Panc1 (cell line): ENCODE measurements at regions not wholly inside any gene's neighbourhood (a gene's known extent, or its start where the extent isn't known, plus 50 kb on each side); places are given as distances from the start of the nearest gene placed in this dataset.

Experiments used
- ATAC-seq: fragments of 200-7000 bp; cut with Tn5 transposase; 2 replicates; pipeline ENCODE4 v1.9.1; 2020; ENCODE audit warnings: mild to moderate bottlenecking, moderate library complexity
- BruUV-seq: library from RNA; stranded (reverse); fragments of 400-500 nt; replicated peaks from 2 replicates; lab custom pipeline; 2021; lab: Mats Ljungman, UMichigan
- CTCF ChIA-PET: fragments of 300-600 bp; sonication (Branson Sonifier 250); formaldehyde crosslinking; loops from one replicate; lab custom pipeline; 2022; ENCODE audit warnings: antibody characterized with exemption; lab: Charles Lee
- POLR2A ChIA-PET: fragments of 300-600 bp; sonication (Branson Sonifier 250); formaldehyde crosslinking; loops from one replicate; lab custom pipeline; 2022; ENCODE audit warnings: antibody characterized with exemption; lab: Charles Lee
- DNase-seq: peaks from one replicate; pipeline ENCODE4 v3.0.0-alpha.2; 2010; ENCODE audit warnings: low read depth, low spot score
- H3K27ac ChIP-seq: 2 replicates; pipeline ENCODE4 v1.5.1; 2011; ENCODE audit warnings: mild to moderate bottlenecking, low read length, inconsistent platforms
- H3K27me3 ChIP-seq: fragments of 200-500 bp; sonication (Bioruptor generic); 2 replicates; pipeline ENCODE4 v1.6.0; 2014; ENCODE audit warnings: low read length, inconsistent platforms; ENCODE audit not compliant: control insufficient read depth, insufficient read depth
- H3K36me3 ChIP-seq: fragments of 200-500 bp; sonication (Bioruptor generic); 2 replicates; pipeline ENCODE4 v1.5.1; 2014; ENCODE audit warnings: inconsistent platforms, mild to moderate bottlenecking, low read length, moderate library complexity; ENCODE audit not compliant: control insufficient read depth, insufficient read depth
- H3K4me1 ChIP-seq: 2 replicates; pipeline ENCODE4 v1.5.1; 2011; ENCODE audit warnings: inconsistent platforms, mild to moderate bottlenecking, low read length, moderate library complexity; ENCODE audit not compliant: control insufficient read depth, insufficient read depth
- H3K4me3 ChIP-seq, 2 experiments: 2 replicates each; pipeline ENCODE4 v1.5.1; 2011 to 2012; ENCODE audit warnings: low read depth in 2 of 2, low read length in 2 of 2, mild to moderate bottlenecking in 2 of 2, inconsistent platforms in 1 of 2, moderate library complexity in 1 of 2
- H3K9me3 ChIP-seq: fragments of 200-500 bp; sonication (Bioruptor generic); 2 replicates; pipeline ENCODE4 v1.5.1; 2014; ENCODE audit warnings: low read depth, mild to moderate bottlenecking, inconsistent platforms, low read length, moderate library complexity; ENCODE audit not compliant: control insufficient read depth, insufficient read depth
- CTCF ChIP-seq: fragments of 450-650 bp; IDR thresholded peaks from 2 replicates; pipeline ENCODE4 v1.5.1; 2017; ENCODE audit warnings: mild to moderate bottlenecking
- POLR2AphosphoS5 ChIP-seq: IDR thresholded peaks from 2 replicates; pipeline ENCODE4 v1.6.1; 2012; ENCODE audit warnings: mild to moderate bottlenecking, low read depth, low read length, moderate library complexity
- TCF7L2 ChIP-seq: IDR thresholded peaks from 2 replicates; pipeline ENCODE4 v1.6.1; 2011; ENCODE audit warnings: mild to moderate bottlenecking, low read depth, low read length, inconsistent platforms
- in situ Hi-C: cut with HindIII; loops from 2 replicates; pipeline ENCODE4 v1.10.0; 2016; ENCODE audit warnings: low sequenced_read_pairs, low pct_unique_long_range_greater_than_20kb
- intact Hi-C: fragments of 100-400 bp; cut with micrococcal nuclease; formaldehyde crosslinking; loops from one replicate; pipeline ENCODE4 v1.10.0; 2022; ENCODE audit not compliant: unreplicated experiment
- TF ChIP-seq, protein P1 (sequence below), 2 experiments: IDR thresholded peaks; 2 replicates each; pipeline ENCODE4 v1.6.1; 2011 to 2012; ENCODE audit warnings: low read depth in 2 of 2, control low read depth in 1 of 2, low read length in 1 of 2, mild to moderate bottlenecking in 1 of 2, moderate library complexity in 1 of 2; ENCODE audit not compliant: insufficient read depth in 1 of 2

GRCh38 chr2:100703739-100704138, 116.2 kb upstream of the NPAS2 start:
- H3K27me3 ChIP-seq, result no peaks in the 10 kb centered on the region
- CTCF ChIA-PET, result interaction anchor here (0.6 kb wide), 1 partner anchor 42 kb away, joined by 4 read pairs; no protein-coding TSS in a partner anchor

GRCh38 chr2:100704156-100704555, 115.8 kb upstream of the NPAS2 start:
- ChIA-PET POLR2A (no interaction called here), CTCF (interaction anchor here (0.6 kb wide), 1 partner anchor 43 kb away, joined by 4 read pairs; no protein-coding TSS in a partner anchor)
- DNase-seq, result no peak
- no peak for TF ChIP-seq POLR2AphosphoS5
- TF ChIP-seq, protein P1, sequence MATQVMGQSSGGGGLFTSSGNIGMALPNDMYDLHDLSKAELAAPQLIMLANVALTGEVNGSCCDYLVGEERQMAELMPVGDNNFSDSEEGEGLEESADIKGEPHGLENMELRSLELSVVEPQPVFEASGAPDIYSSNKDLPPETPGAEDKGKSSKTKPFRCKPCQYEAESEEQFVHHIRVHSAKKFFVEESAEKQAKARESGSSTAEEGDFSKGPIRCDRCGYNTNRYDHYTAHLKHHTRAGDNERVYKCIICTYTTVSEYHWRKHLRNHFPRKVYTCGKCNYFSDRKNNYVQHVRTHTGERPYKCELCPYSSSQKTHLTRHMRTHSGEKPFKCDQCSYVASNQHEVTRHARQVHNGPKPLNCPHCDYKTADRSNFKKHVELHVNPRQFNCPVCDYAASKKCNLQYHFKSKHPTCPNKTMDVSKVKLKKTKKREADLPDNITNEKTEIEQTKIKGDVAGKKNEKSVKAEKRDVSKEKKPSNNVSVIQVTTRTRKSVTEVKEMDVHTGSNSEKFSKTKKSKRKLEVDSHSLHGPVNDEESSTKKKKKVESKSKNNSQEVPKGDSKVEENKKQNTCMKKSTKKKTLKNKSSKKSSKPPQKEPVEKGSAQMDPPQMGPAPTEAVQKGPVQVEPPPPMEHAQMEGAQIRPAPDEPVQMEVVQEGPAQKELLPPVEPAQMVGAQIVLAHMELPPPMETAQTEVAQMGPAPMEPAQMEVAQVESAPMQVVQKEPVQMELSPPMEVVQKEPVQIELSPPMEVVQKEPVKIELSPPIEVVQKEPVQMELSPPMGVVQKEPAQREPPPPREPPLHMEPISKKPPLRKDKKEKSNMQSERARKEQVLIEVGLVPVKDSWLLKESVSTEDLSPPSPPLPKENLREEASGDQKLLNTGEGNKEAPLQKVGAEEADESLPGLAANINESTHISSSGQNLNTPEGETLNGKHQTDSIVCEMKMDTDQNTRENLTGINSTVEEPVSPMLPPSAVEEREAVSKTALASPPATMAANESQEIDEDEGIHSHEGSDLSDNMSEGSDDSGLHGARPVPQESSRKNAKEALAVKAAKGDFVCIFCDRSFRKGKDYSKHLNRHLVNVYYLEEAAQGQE (IDR thresholded peaks at IDR 0.05; ENCODE audit: insufficient read depth in 1 of 2, low read depth in 2 of 2, low read length in 1 of 2), result no peak
- Histone ChIP-seq H3K27ac (no peak overlapping the region), H3K9me3 (no peaks in the 10 kb centered on the region), H3K4me3 (no peak overlapping the region), H3K36me3 (no peaks in the 10 kb centered on the region), H3K27me3 (no peaks in the 10 kb centered on the region), H3K4me1 (no peaks in the 10 kb centered on the region)
- ATAC-seq, result no peak
- no TSS peak for BruUV-seq
- in situ Hi-C loops (no loop called here), intact Hi-C loops (no loop called here)

More at GRCh38 chr2:100703739-100704138, 116.2 kb upstream of the NPAS2 start:
- TF ChIP-seq CTCF (no peak), POLR2AphosphoS5 (no peak), TCF7L2 (no peak)
- TF ChIP-seq, protein P1 (IDR thresholded peaks at IDR 0.05; ENCODE audit: insufficient read depth in 1 of 2, low read depth in 2 of 2, low read length in 1 of 2), result no peak
- no peak for DNase-seq
- in situ Hi-C loops, result no loop called here
- Histone ChIP-seq H3K9me3 (no peaks in the 10 kb centered on the region), H3K27ac (no peak overlapping the region), H3K36me3 (no peaks in the 10 kb centered on the region), H3K4me1 (no peaks in the 10 kb centered on the region), H3K4me3 (no peak overlapping the region)
- POLR2A ChIA-PET, result no interaction called here
- intact Hi-C loops, result no loop called here
- ATAC-seq, result no peak
- BruUV-seq, result no TSS peak
